GM12878 (cell line): ENCODE measurements at regions not wholly inside any gene's neighbourhood (a gene's known extent, or its start where the extent isn't known, plus 50 kb on each side); places are given as distances from the start of the nearest gene placed in this dataset.

ENCODE experiments used
- ATAC-seq: fragments of 200-7000 bp; cut with Tn5 transposase; 3 replicates; pipeline ENCODE4 v1.9.1; 2020; ENCODE audit warnings: mild to moderate bottlenecking, moderate library complexity
- BruUV-seq: library from RNA; stranded (reverse); fragments of 400-500 nt; replicated peaks from 2 replicates; lab custom pipeline; 2021; lab: Mats Ljungman, UMichigan
- CTCF ChIA-PET: fragments of 300-600 bp; sonication (Branson Sonifier 250); formaldehyde crosslinking; extraction: SDS; loops from one replicate; lab custom pipeline; 2021; ENCODE audit warnings: inconsistent platforms; lab: Yijun Ruan, JAX
- POLR2A ChIA-PET: fragments of 350-600 bp; formaldehyde crosslinking; extraction: SDS; loops from one replicate; lab custom pipeline; 2021; ENCODE audit warnings: inconsistent platforms; lab: Charles Lee
- RAD21 ChIA-PET: fragments of 300-600 bp; sonication (Branson Sonifier 250); formaldehyde crosslinking; loops from one replicate; lab custom pipeline; 2023; ENCODE audit warnings: antibody characterized with exemption; ENCODE audit not compliant: unreplicated experiment; lab: Charles Lee
- SMC1A ChIA-PET: fragments of 300-600 bp; sonication (Branson Sonifier 250); formaldehyde crosslinking; loops from one replicate; lab custom pipeline; 2023; ENCODE audit not compliant: unreplicated experiment, uncharacterized antibody; lab: Charles Lee
- DNase-seq: peaks from one replicate; pipeline ENCODE4 v3.0.0-alpha.2; 2011; ENCODE audit warnings: low read depth, low spot score
- FAIRE-seq: peaks from 3 replicates; lab custom pipeline; 2011; peaks lifted over from hg19 to GRCh38; lab: Jason Lieb, UNC
- H2AFZ ChIP-seq: 2 replicates; pipeline ENCODE4 v1.6.0; 2011; ENCODE audit warnings: low read depth, low read length, control low read depth; ENCODE audit not compliant: control insufficient read depth
- H3K27ac ChIP-seq: 2 replicates; pipeline ENCODE4 v1.5.1; 2011; ENCODE audit warnings: control low read depth; ENCODE audit not compliant: control insufficient read depth, insufficient read depth
- H3K27me3 ChIP-seq, 2 experiments: replicated peaks in 1 of 2; 2 replicates each; pipeline versions ENCODE4 v1.6.0 to v1.6.1; 2011; ENCODE audit warnings: low read length in 1 of 2; ENCODE audit not compliant: control insufficient read depth in 2 of 2, insufficient read depth in 2 of 2
- H3K36me3 ChIP-seq, 2 experiments: 2 replicates each; pipeline ENCODE4 v1.5.1; 2011; ENCODE audit warnings: low read length in 1 of 2; ENCODE audit not compliant: control insufficient read depth in 2 of 2, insufficient read depth in 2 of 2
- H3K4me1 ChIP-seq: 2 replicates; pipeline ENCODE4 v1.6.1; 2011; ENCODE audit warnings: mild to moderate bottlenecking, low read length, moderate library complexity, mixed read lengths; ENCODE audit not compliant: control insufficient read depth, insufficient read depth
- H3K4me2 ChIP-seq: 2 replicates; pipeline ENCODE4 v1.6.0; 2011; ENCODE audit warnings: control low read depth; ENCODE audit not compliant: control insufficient read depth, insufficient read depth
- H3K4me3 ChIP-seq: fragments of 200-600 bp; sonication (generic); 2 replicates; pipeline ENCODE4 v1.5.1; 2016
- H3K79me2 ChIP-seq: 2 replicates; pipeline ENCODE4 v1.6.0; 2011; ENCODE audit warnings: low read length; ENCODE audit not compliant: control insufficient read depth, insufficient read depth
- H3K9ac ChIP-seq: 2 replicates; pipeline ENCODE4 v1.8.0; 2011; ENCODE audit warnings: low read length, control low read depth, mixed read lengths; ENCODE audit not compliant: control insufficient read depth, insufficient read depth
- H3K9me3 ChIP-seq: replicated peaks from 3 replicates; pipeline ENCODE4 v1.5.1; 2011; ENCODE audit warnings: mild to moderate bottlenecking, low read length; ENCODE audit not compliant: control insufficient read depth, insufficient read depth
- H4K20me1 ChIP-seq: 2 replicates; pipeline ENCODE4 v1.6.0; 2011; ENCODE audit not compliant: control insufficient read depth, insufficient read depth
- CREM ChIP-seq: IDR thresholded peaks from 2 replicates; pipeline ENCODE4 v1.6.1; 2014; ENCODE audit warnings: antibody characterized with exemption, low read depth
- ETV6 ChIP-seq, 2 experiments: fragments of 450-650 bp in 1 of 2; IDR thresholded peaks in 1 of 2; conservative IDR thresholded peaks in 1 of 2; 2 replicates each; pipeline ENCODE4 v1.6.1; 2014; ENCODE audit warnings: antibody characterized with exemption in 1 of 2, borderline replicate concordance in 1 of 2, low read depth in 1 of 2, mild to moderate bottlenecking in 1 of 2, moderate library complexity in 1 of 2
- GABPA ChIP-seq: IDR thresholded peaks from 2 replicates; pipeline ENCODE4 v1.6.1; 2014; ENCODE audit warnings: antibody characterized with exemption, low read depth, mild to moderate bottlenecking, inconsistent platforms
- RUNX3 ChIP-seq: IDR thresholded peaks from 2 replicates; pipeline ENCODE4 v1.6.1; 2012; ENCODE audit warnings: low read length, inconsistent platforms
- STAT1 ChIP-seq: fragments of 450-650 bp; conservative IDR thresholded peaks from 2 replicates; pipeline ENCODE4 v1.6.1; 2014; ENCODE audit warnings: antibody characterized with exemption, mild to moderate bottlenecking
- TCF7 ChIP-seq: IDR thresholded peaks from 2 replicates; pipeline ENCODE4 v1.6.1; 2014; ENCODE audit warnings: antibody characterized with exemption, borderline replicate concordance
- YY1 ChIP-seq: IDR thresholded peaks from 2 replicates; pipeline ENCODE4 v1.6.1; 2011; ENCODE audit warnings: low read depth, mild to moderate bottlenecking, low read length
- WGBS: methylation state at CpG from one replicate; pipeline ENCODE4 v1.1.6; 2016; ENCODE audit warnings: low lambda C conversion rate; ENCODE audit not compliant: insufficient replicate concordance, insufficient coverage; ENCODE audit errors: missing lambda C conversion rate; 5-methylcytosine and 5-hydroxymethylcytosine counted together
- in situ Hi-C: fragments of 300-500 bp; cut with MboI; formaldehyde crosslinking; loops from 9 replicates; pipeline ENCODE4 v1.14.3; 2018; ENCODE audit warnings: mixed read lengths
- intact Hi-C: fragments of 100-400 bp; cut with micrococcal nuclease; formaldehyde crosslinking; loops from one replicate; pipeline ENCODE4 v1.14.2; 2022; ENCODE audit not compliant: unreplicated experiment
- TF ChIP-seq, protein P1 (sequence below): IDR thresholded peaks from 2 replicates; pipeline ENCODE4 v1.6.1; 2012; ENCODE audit warnings: improper control_type of control experiment, low read depth, low read length; ENCODE audit not compliant: insufficient replicate concordance
- TF ChIP-seq, protein P2 (sequence below): fragments of 450-650 bp; IDR thresholded peaks from 2 replicates; pipeline ENCODE4 v1.6.1; 2017; ENCODE audit warnings: mild to moderate bottlenecking

DNA sequence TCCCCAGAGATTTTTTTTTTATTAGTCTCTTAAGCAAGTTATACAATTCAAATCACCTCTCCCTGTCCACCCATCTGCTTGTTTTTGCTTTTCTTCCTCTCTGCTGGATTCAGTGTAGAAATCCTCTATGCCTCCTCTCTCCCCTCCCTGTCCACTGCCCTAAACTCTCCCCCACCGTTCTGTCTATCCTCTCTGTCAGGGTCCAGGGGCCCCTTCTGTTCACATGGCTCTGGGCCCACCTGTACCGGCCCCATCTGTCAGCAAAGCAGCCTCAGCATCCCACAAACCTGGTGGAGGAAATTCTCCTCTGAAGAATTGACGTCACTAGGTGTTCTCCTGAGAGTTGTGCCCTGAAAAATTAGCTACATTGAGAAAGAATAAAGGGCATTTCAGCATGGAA lies 137.6 kb upstream of the CMC1 start (continued):
- TF ChIP-seq, protein P1, sequence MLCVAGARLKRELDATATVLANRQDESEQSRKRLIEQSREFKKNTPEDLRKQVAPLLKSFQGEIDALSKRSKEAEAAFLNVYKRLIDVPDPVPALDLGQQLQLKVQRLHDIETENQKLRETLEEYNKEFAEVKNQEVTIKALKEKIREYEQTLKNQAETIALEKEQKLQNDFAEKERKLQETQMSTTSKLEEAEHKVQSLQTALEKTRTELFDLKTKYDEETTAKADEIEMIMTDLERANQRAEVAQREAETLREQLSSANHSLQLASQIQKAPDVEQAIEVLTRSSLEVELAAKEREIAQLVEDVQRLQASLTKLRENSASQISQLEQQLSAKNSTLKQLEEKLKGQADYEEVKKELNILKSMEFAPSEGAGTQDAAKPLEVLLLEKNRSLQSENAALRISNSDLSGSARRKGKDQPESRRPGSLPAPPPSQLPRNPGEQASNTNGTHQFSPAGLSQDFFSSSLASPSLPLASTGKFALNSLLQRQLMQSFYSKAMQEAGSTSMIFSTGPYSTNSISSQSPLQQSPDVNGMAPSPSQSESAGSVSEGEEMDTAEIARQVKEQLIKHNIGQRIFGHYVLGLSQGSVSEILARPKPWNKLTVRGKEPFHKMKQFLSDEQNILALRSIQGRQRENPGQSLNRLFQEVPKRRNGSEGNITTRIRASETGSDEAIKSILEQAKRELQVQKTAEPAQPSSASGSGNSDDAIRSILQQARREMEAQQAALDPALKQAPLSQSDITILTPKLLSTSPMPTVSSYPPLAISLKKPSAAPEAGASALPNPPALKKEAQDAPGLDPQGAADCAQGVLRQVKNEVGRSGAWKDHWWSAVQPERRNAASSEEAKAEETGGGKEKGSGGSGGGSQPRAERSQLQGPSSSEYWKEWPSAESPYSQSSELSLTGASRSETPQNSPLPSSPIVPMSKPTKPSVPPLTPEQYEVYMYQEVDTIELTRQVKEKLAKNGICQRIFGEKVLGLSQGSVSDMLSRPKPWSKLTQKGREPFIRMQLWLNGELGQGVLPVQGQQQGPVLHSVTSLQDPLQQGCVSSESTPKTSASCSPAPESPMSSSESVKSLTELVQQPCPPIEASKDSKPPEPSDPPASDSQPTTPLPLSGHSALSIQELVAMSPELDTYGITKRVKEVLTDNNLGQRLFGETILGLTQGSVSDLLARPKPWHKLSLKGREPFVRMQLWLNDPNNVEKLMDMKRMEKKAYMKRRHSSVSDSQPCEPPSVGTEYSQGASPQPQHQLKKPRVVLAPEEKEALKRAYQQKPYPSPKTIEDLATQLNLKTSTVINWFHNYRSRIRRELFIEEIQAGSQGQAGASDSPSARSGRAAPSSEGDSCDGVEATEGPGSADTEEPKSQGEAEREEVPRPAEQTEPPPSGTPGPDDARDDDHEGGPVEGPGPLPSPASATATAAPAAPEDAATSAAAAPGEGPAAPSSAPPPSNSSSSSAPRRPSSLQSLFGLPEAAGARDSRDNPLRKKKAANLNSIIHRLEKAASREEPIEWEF, result no peak
- TF ChIP-seq YY1 (no peak), CREM (no peak), ETV6 (conservative IDR thresholded peaks at IDR 0.05 in 1 of 2, IDR thresholded peaks at IDR 0.05 in 1 of 2; ENCODE audit: borderline replicate concordance in 1 of 2, low read depth in 1 of 2) (no peak), TCF7 (no peak), GABPA (no peak)

DNA sequence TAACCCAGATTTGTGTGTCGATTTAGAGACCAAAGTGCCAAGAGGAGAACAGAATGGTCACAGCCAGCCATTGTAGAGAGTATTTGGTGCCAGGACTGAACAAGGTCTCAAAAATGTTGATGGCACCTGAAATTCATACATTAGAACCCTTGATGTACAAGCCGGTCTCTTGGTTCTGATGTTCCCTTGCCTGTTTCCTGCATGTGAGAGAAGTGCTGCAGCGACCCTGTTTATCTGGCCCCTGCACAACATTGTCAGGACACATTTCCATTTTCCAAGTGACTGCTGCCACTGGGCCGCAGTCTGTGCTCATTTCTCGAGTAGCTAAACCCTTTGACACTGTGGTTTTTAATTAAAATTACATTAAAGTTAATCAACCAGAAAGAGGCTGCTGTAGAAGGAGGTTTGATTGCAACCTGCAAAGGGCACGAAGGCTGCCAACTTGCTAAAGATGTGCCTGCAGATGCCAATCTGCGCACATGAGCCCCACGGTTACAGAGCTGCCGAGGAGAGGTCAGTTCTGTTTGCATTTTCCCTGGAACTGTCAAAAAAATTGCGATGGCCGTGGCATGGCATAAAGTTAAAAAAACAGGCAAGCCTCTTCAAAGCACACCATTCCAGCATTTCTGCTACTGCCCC lies 136.4 kb upstream of the CMC1 start:
- intact Hi-C loops, result no loop called here
- Histone ChIP-seq H3K4me1 (no peaks in the 10 kb centered on the region), H3K9me3 (0 out of 3 replicates have a peak, but pooled peaks cover 1% of the 10 kb centered on the region), H3K4me3 (no peak overlapping the region), H2AFZ (no peak overlapping the region), H4K20me1 (no peaks in the 10 kb centered on the region), H3K27me3 (no peaks in the 10 kb centered on the region), H3K79me2 (no peaks in the 10 kb centered on the region), H3K4me2 (no peak overlapping the region), H3K9ac (no peak overlapping the region), H3K36me3 (no peaks in the 10 kb centered on the region), H3K27ac (no peak overlapping the region)
- FAIRE-seq (no peak), DNase-seq (no peak), ATAC-seq (no peak)
- BruUV-seq, result no TSS peak
- ChIA-PET SMC1A (interaction anchor here (1.2 to 8.9 kb wide), 3 partner anchors 13 to 22 kb away, joined by 3 to 48 read pairs (median 3); no protein-coding TSS in a partner anchor), POLR2A (no interaction called here), RAD21 (interaction anchor here (1.2 kb wide), 1 partner anchor 10 kb away, joined by 3 read pairs; no protein-coding TSS in a partner anchor), CTCF (interaction anchor here (0.7 kb wide), 1 partner anchor 18 kb away, joined by 3 read pairs; no protein-coding TSS in a partner anchor)
- no peak for TF ChIP-seq STAT1
- TF ChIP-seq RUNX3, result no peak
- TF ChIP-seq, protein P2, sequence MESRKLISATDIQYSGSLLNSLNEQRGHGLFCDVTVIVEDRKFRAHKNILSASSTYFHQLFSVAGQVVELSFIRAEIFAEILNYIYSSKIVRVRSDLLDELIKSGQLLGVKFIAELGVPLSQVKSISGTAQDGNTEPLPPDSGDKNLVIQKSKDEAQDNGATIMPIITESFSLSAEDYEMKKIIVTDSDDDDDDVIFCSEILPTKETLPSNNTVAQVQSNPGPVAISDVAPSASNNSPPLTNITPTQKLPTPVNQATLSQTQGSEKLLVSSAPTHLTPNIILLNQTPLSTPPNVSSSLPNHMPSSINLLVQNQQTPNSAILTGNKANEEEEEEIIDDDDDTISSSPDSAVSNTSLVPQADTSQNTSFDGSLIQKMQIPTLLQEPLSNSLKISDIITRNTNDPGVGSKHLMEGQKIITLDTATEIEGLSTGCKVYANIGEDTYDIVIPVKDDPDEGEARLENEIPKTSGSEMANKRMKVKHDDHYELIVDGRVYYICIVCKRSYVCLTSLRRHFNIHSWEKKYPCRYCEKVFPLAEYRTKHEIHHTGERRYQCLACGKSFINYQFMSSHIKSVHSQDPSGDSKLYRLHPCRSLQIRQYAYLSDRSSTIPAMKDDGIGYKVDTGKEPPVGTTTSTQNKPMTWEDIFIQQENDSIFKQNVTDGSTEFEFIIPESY, result no peak
- in situ Hi-C loops, result no loop called here
- 34% methylated on average over 11 of the region's 11 CpGs for WGBS
